ENCODE measurements at regions not wholly inside any gene's neighbourhood (a gene's known extent, or its start where the extent isn't known, plus 50 kb on each side); places are given as distances from the start of the nearest gene placed in this dataset.

DNA sequence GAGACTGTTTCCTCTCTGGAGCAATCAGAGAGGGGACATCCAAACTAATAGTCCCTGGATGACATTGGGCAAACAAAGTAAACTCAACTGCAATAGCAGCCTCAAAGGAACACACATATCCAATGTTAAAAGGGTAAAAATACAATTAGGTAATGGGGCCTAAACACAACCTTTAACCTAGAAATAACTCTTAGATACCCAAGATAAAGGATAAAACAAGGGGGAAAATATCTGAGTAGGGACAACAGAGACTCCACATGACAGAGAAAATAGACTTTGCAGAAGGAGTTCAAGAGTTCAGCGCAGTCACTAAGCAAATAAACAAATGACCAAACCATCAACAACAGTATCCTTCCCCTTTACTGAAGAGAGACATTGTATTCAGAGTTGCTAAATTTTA, 149.3 kb downstream of the FBXO4 start:
- TF ChIP-seq POLR2A (IDR thresholded peaks at IDR 0.05; ENCODE audit: low read length) (no peak), GATA1 (IDR thresholded peaks at IDR 0.05; ENCODE audit: low read depth, low read length) (no peak)
